NCI-H82 (cell line): ENCODE measurements at regions not wholly inside any gene's neighbourhood (a gene's known extent, or its start where the extent isn't known, plus 50 kb on each side); places are given as distances from the start of the nearest gene placed in this dataset.

Experiments used
- DNase-seq: peaks from one replicate; lab custom pipeline; 2025; lab: John Stamatoyannopoulos, UW

DNA sequence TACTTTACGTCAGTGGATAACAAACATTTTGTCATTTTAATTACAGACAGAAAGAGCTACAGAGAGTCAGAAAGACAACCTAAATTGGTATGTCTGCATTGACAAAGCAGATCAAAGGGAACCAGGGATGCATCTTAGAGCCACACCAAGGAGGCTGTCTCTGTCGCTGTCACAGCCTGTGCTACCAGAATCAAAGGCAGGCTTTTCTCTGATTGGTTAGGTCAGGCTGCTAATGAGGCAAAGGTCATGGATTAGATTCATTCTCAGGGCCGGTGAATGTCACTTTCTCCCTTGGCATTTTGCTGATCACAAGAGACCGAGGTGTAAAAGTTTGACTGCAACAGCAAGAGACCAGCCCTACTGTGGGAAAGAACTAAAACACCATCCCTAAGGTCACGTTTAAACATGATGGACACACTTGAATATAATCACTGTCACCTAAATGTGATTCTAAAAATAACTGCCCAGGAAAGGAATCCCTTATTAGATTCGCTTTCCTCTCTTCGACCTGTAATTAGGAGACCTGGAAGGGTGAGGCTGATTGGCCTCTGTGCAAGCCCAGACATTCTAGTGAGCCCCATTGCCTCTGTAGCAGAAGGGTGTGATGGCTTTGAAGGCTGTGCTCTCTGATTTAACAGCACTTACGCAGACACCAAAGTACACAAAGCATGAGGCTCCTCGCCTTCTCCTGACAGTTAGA, 314.4 kb upstream of the NBEA start:
- DNase-seq, result peak; percentile 51

DNA sequence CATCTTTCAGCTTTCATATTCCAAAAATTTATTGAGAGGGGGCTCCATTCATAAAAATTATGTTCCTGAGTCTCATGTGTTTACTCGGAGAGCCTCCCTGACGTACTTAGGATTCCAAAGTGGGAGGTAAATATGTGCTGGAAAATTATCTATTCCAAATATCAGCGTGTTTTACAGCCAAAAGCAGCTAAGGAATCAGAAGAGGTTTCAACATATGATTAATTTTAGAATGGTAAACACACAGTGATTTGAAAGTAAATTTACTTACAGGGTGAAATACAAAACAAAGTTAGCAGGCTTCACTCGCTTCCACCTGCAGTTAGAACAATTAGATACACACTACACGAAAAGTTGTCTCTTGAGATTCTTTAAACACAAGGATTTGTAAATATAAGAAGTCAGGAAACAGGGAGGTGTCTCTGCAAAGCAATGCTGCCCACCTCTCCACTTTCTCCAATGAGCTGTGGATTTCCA, 313.8 kb upstream of the NBEA start:
- no peak for DNase-seq

DNA sequence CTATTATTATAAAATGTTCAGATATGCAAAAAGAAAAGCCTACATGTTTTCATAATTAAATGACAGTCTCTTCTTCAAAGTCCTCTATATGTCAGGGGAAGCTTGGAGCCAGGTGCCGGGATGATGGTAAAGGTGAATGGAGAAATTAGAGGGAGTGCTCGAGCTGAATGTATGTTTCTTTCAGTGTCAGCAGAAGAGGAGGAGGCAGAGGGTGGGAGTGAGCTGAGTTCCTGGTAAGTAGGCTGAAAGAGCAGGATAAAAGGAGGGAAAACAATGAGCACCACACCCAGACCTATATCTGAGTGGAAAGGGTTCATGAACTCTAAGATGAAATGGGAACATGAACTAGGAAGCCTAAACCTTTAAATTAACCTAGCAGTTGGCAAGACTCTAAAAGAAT, 307.6 kb upstream of the NBEA start:
- DNase-seq, result no peak

GRCh38 chr13:34637138-34637537, 304.9 kb upstream of the NBEA start:
- DNase-seq, result peak; percentile 32

- no peak for DNase-seq
These were observed 304.4 kb upstream of the NBEA start for GRCh38 chr13:34637636-34638035.

DNA sequence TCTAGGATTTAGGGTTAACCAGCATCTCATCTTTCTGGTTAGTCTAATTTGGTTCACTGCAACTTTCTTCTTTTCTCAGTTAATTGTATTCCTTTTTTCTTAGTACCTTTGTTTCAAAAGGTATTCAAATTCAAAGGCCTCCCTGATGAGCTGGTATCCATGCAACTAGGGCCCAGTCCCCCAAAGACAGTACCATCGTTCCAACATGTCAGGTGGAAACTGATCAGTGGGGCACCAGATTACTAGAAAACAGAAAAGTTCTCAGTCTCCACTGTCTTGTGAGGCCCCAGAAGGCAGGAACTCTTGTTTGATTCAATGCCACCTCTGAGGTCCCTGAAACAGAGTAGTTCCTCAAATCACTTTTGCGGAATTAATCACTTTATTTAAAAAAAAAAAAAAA, 303.2 kb upstream of the NBEA start:
- no peak for DNase-seq

GRCh38 chr13:34640179-34640992, 301.7 kb upstream of the NBEA start:
- no peak for DNase-seq

GRCh38 chr13:34640993-34641330, 301.1 kb upstream of the NBEA start:
- no peak for DNase-seq

DNA sequence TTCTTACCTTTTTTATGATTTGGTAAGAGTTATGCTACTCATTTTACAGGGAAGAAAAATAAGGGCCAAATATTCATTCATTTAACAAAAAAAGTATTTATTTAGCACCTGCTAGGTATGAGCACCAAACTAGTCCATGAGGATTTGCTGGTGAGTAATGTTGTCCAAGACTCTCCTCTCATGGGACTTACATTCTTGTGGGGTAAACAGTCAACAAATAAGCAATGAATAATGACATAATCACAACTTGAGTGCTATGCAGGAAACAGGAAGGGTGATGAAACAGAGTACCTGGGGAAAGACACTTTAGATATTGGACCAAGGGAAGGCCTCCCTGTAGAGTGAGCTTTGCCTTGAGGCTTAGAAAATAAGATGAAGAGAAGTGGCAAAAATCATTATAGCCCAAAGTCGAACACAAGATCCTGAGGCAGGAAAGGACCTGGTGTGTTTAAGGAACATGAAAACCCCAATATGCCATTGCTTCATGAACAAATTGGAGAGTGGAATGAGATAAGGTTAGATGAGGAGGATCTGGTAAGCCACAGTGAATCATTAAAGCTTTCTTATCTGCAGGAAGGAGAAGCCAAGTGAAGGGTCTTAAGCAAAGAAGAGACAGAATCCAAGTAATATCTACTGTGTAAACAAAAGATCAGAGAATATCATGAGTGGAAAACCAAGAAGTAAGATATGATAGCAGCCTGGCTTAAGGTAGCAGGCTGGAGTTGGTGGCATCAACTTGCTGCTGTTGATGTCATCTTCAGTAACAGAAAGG, 294.5 kb upstream of the NBEA start:
- DNase-seq, result no peak

GRCh38 chr13:34654203-34654602, 287.9 kb upstream of the NBEA start:
- DNase-seq, result no peak

DNA sequence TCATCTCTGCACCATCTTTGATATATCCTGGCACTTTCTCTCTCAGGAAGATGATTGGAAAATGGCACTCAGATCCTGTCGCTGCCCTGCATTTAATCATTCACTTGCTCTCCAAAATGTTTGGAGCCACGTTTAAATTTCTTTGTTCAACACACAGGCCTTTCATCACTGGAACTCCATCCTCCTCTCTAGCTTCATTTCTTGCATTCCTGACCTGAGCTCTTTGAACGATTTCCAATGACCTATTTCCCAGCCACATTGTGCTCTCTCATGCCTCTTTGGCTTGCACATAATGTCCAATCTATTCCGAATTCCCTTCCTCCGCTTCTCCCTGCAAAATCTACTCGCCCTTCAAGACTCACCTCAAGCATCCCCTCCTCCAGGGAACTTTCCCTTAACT, 287.4 kb upstream of the NBEA start:
- no peak for DNase-seq

DNA sequence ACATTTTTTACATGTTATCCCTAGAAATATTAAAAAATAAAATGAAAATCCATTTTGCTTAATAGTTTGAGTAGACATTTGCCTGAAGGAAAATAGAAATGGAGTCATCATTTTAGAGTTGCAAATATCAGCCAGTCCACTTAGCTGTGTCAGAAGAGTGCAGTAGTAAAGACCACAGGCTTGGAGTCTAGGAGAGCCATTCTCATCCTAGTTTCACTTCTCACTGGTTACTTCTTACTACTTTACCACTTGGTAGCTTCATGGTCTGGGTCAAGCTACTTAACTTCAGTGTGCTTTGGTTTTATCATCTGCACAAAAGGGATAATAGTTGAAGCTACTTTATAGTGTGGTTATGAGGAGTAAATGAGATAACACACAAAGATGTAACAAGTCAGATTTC, 286.5 kb upstream of the NBEA start:
- DNase-seq, result no peak

DNA sequence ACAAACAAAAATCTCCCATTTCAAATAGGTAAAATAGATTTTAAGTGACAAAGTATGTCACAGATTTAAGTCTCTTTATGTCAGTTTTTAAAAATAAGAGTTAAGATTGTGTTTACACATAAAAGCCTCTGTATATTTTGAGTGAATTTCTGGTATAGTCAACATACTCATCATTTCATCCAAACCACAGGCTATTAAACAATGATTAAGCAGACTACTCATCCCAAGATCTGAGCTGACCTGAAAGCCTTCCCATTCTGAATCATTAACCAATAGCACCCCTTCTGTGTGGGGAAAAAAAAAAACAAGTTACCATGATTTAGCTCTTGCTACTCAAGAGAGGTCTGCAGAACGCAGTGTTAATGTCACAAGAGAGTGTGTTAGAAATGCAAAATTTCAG, 284.4 kb upstream of the NBEA start:
- DNase-seq, result no peak

DNA sequence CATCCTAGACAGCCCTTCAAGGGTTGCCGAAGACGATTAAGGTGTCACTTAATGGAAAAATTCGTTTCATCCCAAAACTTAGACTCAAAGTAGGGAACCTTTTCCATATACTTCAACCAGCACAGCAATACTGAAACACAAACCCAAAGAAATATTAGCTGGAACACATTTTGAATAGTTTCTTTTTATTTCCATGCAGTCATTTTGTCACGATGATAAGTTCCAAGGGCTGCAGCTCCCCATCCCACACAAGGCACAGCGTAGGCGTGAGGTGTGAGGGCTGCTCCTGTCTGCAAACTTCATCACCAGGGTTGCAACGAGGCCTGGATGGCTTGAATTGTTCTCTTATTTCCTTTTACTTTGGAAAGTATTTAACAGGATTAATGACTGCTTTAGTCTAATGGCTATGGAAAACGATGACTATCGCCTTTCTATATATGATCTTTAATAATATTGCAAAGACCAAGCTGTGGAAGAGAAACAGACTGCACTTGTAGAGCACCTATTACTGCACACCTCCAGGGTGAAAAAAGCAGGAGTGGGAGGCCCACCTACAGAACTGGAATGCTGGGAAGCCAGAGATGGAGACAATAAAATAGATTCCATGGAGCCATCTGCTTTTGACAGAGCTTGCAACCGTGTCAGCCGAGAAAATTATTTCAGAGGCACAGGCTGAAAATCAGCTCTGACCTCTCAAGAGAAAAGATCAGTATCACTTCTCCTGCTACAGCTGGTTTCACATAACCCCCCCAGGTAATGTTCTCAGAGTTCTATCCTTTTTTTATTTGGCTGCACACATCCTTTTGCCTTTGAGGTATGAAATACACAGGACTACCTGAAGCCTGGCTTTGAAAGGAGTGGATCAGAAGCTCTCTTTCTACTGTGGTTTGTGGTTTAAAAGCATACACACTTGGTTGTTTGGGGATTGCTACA, 274.5 kb upstream of the NBEA start:
- DNase-seq, result no peak

- DNase-seq, result no peak
These were observed 270.9 kb upstream of the NBEA start for GRCh38 chr13:34671137-34671536.

GRCh38 chr13:34672631-34673030, 269.4 kb upstream of the NBEA start:
- DNase-seq, result no peak

- DNase-seq, result peak; percentile 30
These were observed 266.4 kb upstream of the NBEA start for GRCh38 chr13:34675626-34676025.

DNA sequence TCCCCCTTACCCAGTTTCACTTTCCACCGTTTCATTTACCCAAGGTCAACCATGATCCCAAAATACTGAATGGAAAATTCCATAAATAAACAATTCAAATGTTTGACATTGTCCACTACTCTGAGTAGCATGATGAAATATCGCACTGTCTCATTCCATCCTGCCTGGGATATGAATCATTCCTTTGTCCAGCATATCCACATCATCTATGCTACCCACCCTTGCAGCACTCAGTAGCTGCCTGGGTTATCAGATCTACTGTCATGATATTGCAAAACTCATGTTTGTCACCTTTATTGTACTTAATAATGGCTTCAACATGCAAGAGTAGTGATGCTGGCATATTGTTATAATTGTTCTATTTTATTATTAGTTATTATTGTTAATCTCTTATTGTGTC, 263.9 kb upstream of the NBEA start:
- no peak for DNase-seq

DNA sequence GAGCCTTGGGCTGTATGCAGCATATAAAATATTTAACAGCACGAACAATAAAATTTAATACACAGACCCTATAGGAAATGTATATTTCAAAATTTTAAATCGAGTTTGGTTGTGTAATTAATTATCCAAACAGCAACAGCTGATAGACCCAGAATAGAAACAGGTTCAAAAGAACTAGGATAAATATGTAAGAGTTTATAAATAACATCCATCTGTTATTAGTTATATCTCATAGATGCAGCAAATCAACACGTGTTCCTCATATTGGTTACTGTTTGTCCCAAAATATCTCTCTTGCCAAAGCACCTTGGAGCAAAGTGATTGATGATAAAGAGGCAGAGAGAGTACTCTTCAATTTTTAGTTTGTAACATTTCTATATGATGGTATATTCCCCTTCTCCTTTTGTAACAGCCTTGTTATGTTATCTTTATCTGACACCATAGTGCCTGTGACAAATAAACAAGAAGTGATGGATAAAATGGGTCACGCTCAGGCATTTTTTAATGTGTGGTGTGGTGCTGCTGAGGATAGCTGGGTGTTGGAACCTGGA, 260.6 kb upstream of the NBEA start:
- DNase-seq, result no peak

DNA sequence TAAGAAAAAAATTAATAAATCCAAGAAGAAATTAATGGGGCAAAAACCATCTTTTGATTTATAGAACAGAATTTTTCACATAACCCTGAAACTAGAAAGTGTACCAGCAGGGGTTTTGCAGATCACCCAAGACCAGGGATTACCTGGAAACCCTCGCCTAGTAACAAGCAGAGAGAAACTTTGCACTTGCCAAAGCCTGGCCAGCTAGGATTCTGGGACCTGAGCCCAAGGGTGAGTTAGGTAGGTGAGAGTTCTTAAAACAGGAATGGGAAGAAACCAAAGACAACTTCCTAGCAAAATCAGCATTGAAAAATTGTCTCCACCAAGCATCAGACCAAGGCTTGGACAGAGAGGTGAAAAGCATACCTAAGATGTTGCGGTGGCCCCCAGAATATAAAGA, 247.0 kb upstream of the NBEA start:
- DNase-seq, result no peak

DNA sequence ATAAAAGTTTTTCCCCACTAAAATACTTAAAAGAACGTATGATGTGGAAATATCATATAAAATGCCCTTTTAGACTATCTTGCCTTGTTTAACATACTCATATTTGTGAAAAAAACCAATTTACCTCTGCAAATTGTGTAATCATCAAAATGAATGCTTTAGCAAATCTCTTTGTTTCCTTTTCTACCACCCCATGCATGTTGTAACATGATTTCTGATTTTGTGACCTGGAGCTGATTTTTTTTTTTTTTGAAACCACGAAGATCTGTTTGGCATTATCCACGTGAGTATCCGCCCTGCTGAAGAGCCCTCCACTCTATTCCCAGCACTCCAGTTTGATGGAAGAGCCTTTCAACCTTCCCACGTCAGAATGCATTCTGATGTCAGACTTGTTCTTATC, 245.8 kb upstream of the NBEA start:
- DNase-seq, result no peak

- no peak for DNase-seq
These were observed 245.3 kb upstream of the NBEA start for GRCh38 chr13:34696741-34697140.
